GM19372 (cell line): ENCODE measurements at regions not wholly inside any gene's neighbourhood (a gene's known extent, or its start where the extent isn't known, plus 50 kb on each side); places are given as distances from the start of the nearest gene placed in this dataset.
A peak's percentile ranks its signal among the peaks of the same experiment; 100 is the strongest.

ENCODE experiments used
- ATAC-seq: cut with Tn5 transposase; IDR thresholded peaks from one replicate; pipeline ENCODE4 v1.9.1; 2021; ENCODE audit warnings: mild to moderate bottlenecking, low read depth, moderate library complexity; ENCODE audit not compliant: unreplicated experiment

DNA sequence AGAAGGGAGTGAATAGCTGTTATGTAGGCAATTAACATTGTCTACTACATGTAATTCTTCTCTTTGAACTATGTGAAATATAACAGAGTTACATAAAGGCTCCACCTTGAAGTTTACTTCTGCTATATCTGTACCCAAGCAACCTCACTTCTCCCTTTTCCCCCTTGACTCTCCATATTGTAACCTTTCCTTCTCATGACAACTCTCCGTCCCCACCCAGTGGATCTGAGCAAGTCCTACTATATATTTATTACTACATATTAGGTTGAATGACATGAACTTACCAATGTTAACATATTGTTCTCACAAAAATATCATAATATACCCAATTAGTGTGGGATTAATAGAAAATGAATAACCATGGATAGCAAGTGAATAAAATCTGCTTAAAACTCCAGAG lies 93.2 kb upstream of the ATP8A1 start:
- ATAC-seq, result peak; percentile 79

DNA sequence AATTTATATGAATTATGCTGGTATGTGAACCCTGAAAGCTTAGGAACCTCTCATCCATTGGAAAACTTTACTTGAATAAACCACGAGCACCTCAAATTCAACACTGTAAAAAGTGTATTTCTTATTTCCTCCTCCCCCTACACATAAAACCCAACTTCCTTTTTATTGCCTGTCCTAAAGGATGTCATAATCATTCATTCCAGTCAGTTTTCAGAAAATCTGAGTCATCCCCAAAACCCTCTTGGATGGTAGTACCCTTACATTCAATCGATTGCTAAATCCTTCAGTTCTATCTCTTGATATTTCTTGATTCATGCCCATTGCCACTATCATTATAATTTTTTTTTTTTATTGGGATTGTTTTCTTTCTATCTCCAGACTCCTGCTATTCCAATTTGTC lies 91.1 kb upstream of the ATP8A1 start:
- no peak for ATAC-seq

DNA sequence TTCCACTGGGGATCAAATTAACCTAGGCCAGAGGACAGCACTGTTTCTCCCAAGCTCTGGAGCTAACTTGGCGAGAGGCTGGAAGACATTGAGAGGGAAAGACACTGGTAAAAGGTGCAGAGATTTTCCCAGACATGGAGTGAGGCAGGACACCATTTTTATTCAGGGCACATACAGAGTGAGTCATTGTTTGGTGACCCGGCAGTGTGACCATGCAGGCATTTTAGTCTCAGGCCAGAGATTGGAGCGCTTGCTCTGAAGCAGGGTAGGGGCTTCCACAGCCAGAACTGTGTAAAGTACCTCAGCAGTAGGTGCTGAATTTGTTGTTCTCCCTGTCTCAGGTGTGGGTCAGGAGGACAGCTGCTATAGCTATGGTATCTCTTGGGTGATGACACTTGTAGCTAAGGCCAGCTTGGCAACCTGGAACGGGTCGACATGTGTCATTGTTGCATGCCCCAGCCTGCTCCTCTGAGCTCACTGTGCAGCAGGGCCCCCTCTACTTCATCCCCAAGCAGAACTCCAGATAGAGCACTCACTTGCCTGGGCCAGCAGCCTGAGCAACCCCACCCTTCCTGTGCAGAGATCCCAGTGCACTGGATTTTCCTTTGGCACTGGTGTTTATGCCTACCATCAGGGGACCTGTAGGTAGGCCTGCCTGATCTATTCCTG lies 79.8 kb upstream of the ATP8A1 start:
- ATAC-seq, result no peak

DNA sequence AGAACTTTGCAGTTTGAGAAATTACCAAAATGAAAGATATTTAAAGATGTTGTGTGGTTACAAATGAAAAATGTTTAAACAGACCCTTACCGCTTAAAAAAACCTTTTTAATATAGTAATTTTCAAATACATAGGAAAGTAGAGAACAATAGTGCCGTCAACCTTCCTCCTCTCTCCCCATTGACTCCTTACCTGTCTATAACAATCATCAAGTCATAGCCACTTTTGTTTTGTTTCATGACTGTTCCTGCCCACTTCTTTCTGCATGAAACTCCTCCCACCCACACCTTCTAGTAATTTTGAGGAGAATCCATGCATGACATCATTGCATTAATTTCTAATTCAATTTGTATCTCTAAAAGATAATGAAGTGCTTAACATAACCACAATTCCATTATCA lies 76.5 kb upstream of the ATP8A1 start:
- ATAC-seq, result no peak

DNA sequence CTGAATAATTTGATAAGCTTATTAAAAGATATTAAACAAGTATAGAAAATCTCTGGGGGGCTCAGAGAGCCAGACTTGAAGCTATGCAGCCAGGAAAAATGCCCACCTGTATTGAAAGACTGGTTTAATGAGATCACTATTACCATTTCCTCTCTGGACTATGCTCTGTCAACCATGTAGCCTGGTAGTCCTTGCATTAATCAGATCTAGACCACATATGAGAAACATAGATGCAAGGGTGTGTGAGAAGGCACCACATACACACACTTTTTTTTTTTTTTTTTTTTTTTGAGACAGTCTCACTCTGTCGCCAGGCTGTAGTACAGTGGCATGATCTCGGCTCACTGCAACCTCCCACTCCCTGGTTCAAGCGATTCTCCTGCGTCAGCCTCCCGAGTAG lies 75.9 kb upstream of the ATP8A1 start:
- no peak for ATAC-seq

DNA sequence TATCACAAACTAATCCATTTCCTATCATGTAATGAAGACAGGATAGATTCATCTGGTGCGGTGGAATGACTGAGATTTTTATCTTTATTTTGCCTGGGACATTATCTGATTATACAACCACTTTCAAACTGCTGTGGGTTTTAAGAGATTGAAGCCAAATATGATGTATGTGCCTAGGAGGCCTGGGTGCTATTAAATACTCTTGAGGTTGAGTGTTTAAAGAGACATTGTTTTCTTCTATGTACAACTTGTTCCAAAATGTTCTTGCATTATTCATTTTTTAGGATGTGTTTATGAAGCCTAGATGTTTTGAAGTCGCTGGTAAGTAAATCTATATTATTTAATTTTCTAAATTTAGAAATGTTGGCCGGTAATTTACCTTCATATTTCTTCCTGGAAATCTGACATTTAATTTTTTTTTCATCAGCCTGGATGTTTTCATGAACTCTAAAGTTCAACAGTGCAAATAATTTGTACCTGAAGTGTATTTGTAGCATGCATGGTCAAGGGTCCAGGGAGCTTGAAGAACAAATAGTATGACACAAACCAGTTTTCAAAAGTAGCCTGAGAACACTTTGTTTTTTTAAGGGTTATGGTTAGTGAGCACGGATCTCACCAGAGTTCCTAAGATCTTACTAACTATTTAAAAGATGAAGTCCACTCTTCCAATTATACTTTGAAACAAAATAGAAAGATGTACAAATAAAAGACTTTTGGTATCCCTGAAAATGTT lies 72.8 kb upstream of the ATP8A1 start:
- ATAC-seq, result no peak

DNA sequence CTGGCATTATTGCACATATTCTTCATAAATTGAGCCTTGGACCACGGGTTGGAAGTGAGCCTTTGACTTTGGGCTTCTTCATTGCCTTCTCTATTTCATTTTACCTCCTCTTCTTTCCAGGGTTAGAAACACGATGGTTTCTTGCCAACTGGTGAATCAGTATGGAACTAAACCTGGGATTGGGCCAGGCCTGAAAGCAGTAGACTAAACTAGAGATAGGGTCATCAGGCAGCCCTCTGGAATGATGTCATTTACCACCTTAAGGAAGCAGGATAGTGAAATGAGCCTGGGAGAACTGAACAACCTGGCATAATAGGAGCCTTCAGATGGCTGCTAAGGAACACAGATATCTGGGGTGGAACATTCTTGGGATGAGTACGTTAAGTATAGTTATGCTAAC lies 67.5 kb upstream of the ATP8A1 start:
- no peak for ATAC-seq

DNA sequence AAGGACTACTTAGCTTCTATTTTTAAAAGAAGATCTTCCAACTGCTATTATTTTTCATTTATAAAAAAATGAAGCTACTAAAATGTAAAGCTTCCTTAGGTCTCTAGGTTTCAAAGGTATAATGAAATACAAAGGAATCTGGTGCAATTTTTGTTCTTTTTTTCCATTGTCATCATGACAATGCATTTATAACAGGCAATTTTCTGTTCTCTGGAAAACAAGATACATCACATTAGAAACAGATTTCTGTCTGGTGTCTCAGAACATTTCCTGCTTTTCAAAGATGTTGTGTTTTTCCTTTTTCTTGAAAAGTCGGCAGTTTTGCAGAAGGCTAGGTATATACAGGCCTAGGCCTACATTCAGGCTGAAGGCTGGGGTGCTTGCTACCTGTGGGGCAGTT lies 63.6 kb upstream of the ATP8A1 start:
- ATAC-seq, result no peak

DNA sequence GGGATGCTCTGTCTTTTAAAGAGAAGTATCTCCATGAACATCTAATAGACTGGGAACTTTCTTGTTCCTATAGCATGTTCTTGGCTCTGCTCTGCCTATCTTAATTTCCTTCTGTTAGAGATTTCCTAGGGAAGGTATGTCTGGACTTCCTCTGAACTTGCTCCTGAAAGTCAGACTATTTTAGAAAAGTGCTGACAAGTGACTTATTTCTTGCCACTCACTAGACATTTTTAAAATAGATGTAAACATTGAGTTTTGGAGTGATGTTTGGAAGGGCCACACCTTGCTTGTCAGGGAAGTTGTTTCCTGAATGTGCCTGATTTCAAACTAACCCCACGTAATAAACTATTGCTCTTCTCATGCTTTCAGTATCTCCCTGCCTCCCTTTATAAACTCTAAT lies 62.4 kb upstream of the ATP8A1 start:
- ATAC-seq, result no peak

DNA sequence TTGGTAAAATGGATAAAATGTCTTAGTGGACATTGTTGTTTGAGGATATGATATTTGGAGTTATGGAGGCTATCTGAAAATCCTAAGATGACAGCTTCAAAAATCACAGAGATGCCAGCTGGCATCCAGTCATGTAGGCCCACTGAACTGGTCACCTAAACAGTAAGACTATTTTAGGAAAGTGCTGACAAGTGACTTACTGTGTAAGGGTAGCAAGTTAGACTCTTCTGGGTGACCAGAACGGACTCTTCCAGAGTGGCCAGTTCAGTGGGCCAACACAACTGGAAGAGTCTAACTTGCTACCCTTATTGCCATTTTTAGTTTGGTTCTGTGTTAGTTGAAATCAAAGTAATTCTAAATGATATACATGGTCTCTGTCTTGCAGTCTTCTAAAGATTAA lies 61.4 kb upstream of the ATP8A1 start:
- no peak for ATAC-seq

DNA sequence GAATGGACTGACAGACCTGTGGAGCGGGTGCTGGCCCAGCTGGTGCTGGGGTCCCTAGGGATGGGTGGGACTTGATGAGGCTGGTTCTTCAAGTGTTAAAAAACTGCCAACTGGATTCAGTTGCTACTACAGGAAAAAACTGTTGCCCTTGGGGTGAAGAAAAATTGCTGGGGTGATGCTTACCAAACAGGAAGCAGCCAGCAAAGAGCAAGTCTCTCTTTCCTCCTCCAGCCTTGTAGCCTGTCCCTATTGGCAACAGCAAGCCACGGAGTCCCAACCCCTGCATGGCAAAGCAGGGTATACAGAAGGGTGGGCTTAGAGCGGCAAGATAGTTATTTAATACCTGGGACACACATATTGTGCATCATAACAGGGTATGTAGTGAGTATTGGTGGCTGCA lies 60.1 kb upstream of the ATP8A1 start:
- ATAC-seq, result no peak

DNA sequence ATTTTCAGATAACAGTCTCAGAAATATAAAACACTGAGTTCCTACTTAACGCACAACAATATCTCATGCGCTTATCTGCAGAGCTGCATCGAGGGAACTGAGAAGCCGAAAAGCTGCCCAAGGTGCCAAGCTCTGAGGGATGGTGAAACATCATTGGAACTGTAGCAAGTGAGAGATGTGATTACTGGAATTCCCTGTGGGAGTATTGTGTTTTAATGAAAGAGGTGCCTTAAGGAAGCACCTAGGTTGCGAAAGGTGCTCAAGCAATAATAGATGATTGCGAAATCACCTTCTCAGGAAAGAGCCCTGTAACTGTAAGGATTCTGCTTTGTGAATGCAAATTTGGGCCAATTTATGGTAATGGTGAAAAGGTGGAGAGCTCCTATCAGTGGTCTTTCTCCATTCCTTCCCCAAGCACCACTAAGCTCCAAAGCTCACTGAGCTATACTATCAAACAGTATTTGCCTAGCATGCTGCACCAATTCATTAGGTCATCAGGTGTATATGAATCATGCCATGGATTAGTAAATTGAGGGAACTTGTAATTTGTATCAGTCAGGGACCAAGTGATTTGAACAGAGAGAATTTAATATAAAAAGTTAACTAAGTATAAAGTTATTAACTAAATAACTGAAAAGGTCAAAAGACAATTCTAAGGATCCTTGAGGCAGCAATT lies 59.0 kb upstream of the ATP8A1 start:
- no peak for ATAC-seq

DNA sequence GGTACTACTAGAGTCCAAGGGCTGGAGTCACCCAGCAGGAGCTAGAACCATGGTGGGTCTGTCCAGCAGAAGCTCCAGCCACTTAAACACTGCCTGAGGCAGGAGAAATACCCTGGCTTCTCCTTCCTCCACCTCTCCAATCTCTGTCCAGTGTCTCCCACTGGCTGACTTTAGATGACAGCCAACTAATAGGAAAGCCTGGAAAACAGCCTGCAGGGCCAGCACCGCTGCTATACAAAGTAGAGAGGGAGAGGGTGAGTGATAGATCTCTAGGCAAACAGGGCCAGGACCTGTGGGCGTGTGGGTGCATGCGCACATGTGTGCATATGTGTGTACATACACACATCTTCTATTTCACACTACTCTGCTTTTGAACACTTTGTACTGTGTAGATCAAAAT lies 56.5 kb upstream of the ATP8A1 start:
- ATAC-seq, result no peak

DNA sequence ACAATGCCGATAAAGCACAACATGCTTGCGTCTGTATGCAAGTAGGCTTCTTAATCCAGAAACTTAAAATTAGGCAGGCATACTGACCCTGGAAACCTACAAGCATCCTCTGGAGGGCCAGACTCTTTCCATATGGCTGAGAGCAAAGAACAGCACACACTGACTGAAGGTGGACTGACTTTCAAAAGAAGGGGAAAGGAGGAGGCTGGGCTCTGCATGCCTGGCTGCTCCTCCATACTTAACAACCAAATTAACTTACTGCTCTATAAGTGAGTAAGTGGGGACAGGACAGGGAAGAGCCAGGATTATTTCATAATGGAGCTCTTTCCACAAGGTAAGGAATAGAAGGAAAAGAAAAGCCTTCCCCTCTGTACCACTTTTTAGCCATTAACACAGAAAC lies 55.9 kb upstream of the ATP8A1 start:
- no peak for ATAC-seq

DNA sequence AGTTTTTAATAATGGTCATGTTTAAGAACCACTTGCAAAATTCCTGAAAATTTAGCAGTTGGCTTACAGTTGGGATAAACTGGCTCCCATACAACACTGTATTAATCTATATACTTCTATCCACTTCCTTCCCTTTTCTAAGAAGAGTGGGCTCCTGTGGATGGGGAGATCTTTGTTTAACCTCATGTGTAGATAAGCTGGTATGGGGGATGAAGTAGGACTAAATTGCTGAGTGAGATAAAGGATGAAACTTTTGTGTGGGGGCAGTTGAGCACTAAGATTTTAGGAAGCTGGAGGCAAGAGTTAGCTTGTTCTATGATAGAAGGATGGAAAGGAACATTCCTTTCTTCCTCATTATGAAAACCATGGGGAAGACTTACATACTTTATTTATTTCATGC lies 54.6 kb upstream of the ATP8A1 start:
- ATAC-seq, result no peak

DNA sequence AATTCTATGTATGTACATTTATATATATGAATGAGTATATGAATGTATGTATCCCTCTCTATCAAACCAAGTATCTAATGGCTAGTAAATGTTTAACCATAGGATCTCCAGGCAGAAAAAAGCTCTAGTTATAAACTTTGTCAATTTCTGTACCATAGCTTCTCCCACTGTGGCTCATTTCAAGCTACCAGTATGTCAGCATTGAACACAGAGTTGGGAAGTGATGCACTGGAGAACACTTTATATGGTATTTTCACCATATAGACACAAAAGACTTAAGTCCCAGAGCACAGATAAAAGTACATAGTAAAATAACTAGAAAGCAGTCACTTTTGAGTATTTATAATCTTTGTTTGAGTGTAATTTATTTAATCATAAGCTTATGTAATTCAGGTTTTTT lies 53.9 kb upstream of the ATP8A1 start:
- ATAC-seq, result no peak

DNA sequence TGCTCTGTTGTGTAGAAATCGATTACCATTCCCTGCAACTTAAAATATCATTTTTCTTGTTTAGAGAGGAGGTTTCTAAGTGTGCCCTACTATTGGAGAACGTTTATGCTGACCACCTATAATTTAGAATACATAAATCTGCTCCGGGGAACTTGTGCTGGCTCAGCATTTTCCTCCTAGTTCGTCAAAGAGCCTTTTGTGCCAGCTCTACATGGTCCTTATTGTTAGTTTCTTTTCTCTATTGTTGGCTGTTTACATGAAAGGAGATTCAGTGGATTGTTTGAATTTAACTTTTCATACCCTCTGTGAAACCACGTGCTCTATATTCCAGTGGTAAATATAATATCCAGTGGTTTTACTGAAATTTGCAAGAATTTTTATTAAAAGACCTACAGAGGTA lies 53.4 kb upstream of the ATP8A1 start:
- no peak for ATAC-seq

DNA sequence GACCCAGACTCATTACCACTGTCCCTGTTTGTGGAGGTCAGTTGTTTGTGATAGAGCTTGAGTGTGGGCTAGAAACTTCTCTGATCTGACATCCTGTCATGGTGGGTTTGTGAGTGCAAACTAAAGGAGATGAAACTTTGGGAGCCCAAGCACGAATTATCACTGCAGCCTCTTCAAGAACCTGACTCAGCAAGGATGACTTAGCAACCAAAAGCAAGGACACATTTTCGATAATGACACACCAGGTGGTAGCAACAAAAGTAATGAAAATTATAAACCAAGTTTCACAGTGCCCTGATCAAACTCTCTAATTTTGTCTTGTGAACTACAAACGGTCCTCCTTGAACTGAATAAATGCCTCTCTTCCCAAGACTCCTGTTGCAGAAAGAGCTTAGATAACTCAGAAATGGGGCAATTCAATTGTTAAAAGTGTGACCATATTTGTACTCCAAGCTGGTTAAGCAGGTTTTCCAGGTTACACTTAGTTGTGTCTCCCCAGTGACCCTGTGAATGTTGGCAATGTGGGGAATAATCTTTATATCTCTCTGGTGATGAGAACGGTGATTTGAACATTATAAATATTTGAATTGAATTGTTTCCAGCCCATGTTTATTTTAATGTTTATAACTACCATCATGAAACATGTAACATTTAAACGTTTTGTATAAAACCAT lies 52.6 kb upstream of the ATP8A1 start:
- ATAC-seq, result no peak

DNA sequence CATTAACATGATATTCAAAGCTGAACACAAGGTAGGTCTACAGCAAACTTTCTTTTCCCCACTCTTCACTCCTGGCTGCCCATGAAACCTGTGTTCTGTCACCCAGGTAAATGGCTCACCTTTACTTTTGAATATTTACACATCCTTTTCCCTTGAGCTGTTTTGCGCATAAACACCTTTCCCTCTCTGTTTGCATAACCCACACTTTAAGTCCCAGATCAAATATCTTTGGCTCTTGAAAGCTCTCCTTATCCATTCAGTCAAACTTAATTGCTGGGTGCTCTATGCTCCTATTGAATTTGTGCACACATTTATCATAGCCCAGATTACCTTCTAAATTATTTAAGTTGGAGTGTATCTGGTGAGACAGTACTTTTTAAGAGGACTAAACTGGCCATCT lies 51.7 kb upstream of the ATP8A1 start:
- ATAC-seq, result no peak
